HEK293T (cell line): ENCODE measurements at regions not wholly inside any gene's neighbourhood (a gene's known extent, or its start where the extent isn't known, plus 50 kb on each side); places are given as distances from the start of the nearest gene placed in this dataset.

Experiments used
- BHLHE40 ChIP-seq: fragments of 450-650 bp; IDR thresholded peaks from 2 replicates; pipeline ENCODE4 v1.6.1; 2016; ENCODE audit warnings: mild to moderate bottlenecking, moderate library complexity, borderline replicate concordance
- CTBP1 ChIP-seq: fragments of 450-650 bp; IDR thresholded peaks from 2 replicates; pipeline ENCODE4 v1.6.1; 2016; ENCODE audit warnings: borderline replicate concordance
- FOXA1 ChIP-seq: fragments of 450-650 bp; IDR thresholded peaks from 2 replicates; pipeline ENCODE4 v1.6.1; 2016; ENCODE audit warnings: mild to moderate bottlenecking
- FOXM1 ChIP-seq: fragments of 450-650 bp; IDR thresholded peaks from 2 replicates; pipeline ENCODE4 v1.6.1; 2017; ENCODE audit warnings: mild to moderate bottlenecking, borderline replicate concordance
- NFRKB ChIP-seq: fragments of 450-650 bp; IDR thresholded peaks from 2 replicates; pipeline ENCODE4 v1.6.1; 2016; ENCODE audit warnings: mild to moderate bottlenecking, moderate library complexity
- SP1 ChIP-seq: fragments of 450-650 bp; IDR thresholded peaks from 2 replicates; pipeline ENCODE4 v1.6.1; 2017
- SUZ12 ChIP-seq: fragments of 450-650 bp; IDR thresholded peaks from 2 replicates; pipeline ENCODE4 v1.6.1; 2016; ENCODE audit warnings: mild to moderate bottlenecking
- TARDBP ChIP-seq: fragments of 450-650 bp; IDR thresholded peaks from 2 replicates; pipeline ENCODE4 v1.6.1; 2016

GRCh38 chr5:90233476-90233875 is 176.1 kb downstream of the CETN3 start:
- TF ChIP-seq SUZ12 (no peak), FOXA1 (no peak), CTBP1 (no peak), SP1 (no peak), TARDBP (no peak), FOXM1 (no peak), NFRKB (no peak), BHLHE40 (no peak)
